GM19239 (cell line): ENCODE measurements at regions not wholly inside any gene's neighbourhood (a gene's known extent, or its start where the extent isn't known, plus 50 kb on each side); places are given as distances from the start of the nearest gene placed in this dataset.
A peak's percentile ranks its signal among the peaks of the same experiment; 100 is the strongest.

Experiments used
- DNase-seq: peaks from one replicate; pipeline ENCODE4 v3.0.0; 2011; ENCODE audit warnings: low spot score; ENCODE audit not compliant: insufficient read length
- FAIRE-seq: peaks from 2 replicates; lab custom pipeline; 2011; peaks lifted over from hg19 to GRCh38; lab: Jason Lieb, UNC

DNA sequence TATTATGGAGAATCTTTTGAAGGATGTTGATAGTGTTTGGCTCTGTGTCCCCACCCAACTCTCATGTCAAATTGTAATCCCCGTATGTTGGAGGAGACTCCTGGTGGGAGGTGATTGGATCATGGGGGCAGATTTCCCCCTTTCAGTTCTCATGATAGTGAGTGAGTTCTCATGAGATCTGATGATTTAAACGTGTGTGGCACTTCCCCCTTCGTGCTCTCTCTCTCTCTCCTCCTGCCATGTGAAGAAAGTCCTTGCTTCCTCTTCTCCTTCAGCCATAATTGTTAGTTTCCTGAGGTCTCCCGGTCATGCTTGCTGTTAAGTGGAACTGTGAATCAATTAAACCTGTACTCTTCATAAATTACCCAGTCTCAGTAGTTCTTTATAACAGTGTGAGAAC, 166.1 kb upstream of the NUDT6 start:
- no peak for DNase-seq
- FAIRE-seq, result no peak

DNA sequence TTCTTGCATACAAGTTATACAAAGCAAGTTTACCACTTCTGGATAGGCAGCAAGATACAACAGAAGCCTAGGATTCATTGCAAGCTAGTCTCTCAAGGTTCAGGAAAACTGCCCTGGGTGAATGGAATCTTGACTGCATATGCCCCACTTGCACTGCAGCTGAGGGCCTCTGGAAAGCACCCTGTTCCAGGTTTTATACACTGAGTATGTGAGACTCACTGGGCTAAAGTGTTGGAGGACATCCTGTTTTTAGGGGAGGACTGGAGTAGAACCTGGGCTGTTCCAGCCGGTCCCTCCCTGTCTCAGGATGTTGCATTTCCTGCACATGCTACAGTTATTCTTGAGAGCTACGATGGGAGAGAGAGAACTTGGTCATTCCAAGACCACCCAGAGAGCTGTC, 168.5 kb upstream of the NUDT6 start:
- FAIRE-seq (no peak), DNase-seq (no peak)

GRCh38 chr4:123092586-123092985, 170.2 kb upstream of the NUDT6 start:
- DNase-seq (no peak), FAIRE-seq (no peak)

- no peak for FAIRE-seq
- DNase-seq, result no peak
Measured at GRCh38 chr4:123093236-123093635, 170.8 kb upstream of the NUDT6 start.

GRCh38 chr4:123096038-123096437, 173.6 kb upstream of the NUDT6 start:
- no peak for FAIRE-seq

DNA sequence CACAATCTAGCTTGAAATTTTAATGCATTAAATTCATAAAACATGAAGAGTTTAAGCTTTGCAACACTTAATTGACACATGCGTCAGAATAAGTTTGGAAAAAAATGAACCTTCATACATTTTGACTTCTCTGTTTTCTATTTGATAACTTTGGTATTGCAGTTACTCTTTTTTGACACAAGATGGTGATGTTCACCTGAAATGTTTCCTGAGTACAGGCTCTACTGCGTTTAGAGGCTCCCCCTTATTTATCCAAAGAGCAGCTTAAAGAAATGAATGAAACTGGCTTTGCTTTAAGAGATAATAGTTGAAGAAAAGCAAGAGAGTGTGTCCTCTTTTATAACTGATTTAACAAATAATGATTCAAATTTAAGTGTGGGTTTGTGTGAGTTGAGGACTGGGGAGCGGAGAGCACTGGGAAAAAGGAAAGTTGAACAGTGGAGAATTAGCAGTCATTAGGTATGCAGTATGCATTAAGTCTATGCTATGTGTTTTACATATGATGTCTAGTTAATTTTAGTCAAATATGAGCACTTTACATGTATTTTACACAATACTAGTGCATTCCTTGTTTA, 180.6 kb upstream of the NUDT6 start:
- DNase-seq (peak; percentile 22), FAIRE-seq (peak; percentile 88)

More at GRCh38 chr4:123096038-123096437, 173.6 kb upstream of the NUDT6 start:
- no peak for DNase-seq

DNA sequence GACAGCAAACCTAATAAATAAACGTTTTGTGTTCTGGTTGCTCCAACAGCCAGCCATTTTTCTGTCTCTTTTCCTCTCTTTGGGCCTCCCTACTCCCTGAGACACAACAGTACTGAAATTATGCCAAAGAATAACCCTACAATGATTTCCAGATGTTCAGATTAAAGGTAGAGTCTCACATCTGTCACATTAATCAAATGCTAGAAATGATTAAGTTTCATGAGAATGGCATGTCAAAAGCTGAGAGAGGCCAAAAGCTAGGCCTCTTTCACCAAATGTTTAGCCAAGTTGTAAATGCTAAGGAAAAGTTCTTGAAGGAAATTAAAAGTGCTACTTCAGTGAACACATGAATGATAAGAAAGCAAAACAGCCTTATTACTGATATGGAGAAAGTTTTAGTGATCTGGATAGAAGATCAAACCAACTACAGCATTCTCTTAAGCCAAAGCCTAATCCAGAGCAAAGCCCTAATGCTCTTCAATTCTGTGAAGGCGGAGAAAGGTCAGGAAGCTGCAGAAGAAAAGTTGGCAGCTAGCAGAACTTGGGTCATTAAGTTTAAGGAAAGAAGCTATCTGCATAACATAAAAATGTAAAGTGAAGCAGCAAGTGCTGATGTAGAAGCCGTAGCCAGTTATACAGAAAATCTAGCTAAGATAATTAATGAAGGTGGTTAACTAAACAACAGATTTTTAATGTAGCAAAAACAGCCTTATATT, 182.1 kb upstream of the NUDT6 start:
- no peak for FAIRE-seq

DNA sequence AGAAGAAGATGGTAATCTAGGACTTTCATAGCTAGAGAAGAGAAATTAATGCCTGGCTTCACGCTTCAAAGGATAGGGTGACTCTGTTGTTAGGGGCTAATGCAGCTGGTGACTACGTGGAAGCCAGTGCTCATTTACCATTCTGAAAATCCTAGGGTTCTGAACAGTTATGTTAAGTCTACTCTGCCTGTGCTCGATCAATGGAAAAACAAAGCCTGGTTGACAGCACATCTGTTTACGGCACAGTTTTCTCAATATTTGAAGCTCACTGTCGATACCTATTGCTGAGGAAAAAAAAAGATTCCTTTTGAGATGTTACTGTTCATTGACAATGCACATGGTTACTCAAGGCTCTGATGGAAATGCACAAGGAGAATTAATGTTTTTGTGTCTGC, 182.6 kb upstream of the NUDT6 start:
- DNase-seq, result no peak
- no peak for FAIRE-seq

More for the DNA sequence above, 182.1 kb upstream of the NUDT6 start:
- DNase-seq, result no peak

GRCh38 chr4:123106747-123107146, 184.3 kb upstream of the NUDT6 start:
- DNase-seq, result no peak
- FAIRE-seq, result no peak

DNA sequence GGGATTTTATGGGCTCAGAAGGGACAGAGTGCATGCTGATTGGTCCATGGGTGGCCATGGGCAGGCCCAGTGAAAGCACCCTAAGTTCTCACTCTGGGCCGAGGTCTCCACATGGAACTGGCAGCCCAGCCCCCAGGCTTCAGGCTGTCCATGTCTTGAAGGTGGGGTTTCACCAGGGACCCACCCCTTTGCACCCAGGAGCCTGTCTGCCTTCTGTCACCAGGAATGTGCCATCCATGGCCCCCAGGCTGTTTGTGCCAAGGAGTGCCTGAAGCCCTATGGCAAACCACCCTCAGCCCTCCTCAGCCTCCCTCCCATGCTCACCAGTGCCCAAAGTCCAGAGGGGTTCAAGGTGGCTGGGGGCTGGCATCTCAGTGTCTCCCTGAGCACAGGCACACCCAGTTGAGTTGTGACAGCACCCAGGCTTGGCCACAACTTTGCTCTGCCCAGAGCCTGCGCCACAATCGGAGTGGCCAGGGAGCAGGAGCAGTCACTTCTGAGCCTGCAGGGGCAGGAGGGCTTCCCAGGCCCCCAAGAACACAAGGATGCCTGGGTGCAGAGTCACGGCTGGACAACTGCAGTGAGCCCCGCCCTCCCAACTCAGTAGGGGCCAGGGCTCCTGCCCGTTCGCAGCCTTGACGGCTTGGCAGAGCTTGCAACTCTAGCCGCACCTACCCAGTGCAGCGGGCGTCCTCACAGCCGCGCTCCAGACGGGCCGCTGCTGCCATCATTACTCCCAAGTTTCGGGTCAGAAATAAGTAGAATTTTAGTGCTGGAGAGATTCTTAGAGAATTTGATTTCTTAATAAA, 185.3 kb upstream of the NUDT6 start:
- no peak for DNase-seq
- no peak for FAIRE-seq

DNA sequence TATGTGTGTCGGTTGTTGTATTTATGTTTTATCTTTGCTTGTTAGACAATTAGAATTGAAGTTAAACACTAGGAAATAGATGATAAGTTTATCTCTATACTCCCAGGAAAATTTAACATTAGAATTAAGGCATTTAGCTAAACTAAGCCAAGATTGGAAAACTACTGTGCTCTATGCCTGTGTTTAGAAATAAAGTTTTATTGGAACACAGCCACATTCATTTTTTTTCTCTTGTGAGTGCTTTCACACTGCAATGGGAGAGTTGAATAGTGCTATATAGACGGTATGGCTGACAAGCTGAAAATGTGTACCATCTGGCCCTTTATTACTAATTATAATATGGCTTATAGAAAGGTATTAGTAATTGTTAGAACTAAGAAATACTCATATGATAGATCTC, 186.7 kb upstream of the NUDT6 start:
- FAIRE-seq, result no peak
- DNase-seq, result no peak

- no peak for FAIRE-seq
- DNase-seq, result no peak
Measured at GRCh38 chr4:123110147-123110546, 187.8 kb upstream of the NUDT6 start.

GRCh38 chr4:123110685-123111084, 188.3 kb upstream of the NUDT6 start:
- FAIRE-seq (no peak), DNase-seq (no peak)

- FAIRE-seq, result no peak
- no peak for DNase-seq
Measured at GRCh38 chr4:123113155-123113554, 190.8 kb upstream of the NUDT6 start.

GRCh38 chr4:123114084-123114914, 191.9 kb upstream of the NUDT6 start:
- no peak for FAIRE-seq
- DNase-seq, result no peak

GRCh38 chr4:123114915-123115756, 192.7 kb upstream of the NUDT6 start:
- DNase-seq, result no peak
- no peak for FAIRE-seq

DNA sequence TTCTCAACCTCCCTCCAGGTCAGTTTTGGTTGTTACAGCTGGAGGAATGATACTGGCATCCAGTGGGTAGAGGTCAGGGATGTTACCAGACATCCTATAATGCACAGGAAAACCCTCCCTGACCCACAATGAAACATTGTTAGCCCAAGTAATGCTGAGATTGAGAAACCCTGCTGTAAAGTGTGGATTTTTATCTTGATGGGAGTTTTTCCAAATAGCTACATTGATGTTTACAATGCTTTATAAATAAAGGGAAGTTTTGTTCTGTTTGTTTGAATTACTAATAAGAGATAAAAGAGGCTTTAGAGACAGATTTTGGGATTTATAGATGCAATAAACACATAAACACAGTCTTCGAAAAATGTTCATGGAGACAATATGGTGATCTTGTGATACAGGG, 194.0 kb upstream of the NUDT6 start:
- FAIRE-seq, result no peak
- no peak for DNase-seq

- FAIRE-seq (no peak), DNase-seq (no peak)
Measured at GRCh38 chr4:123120473-123120872, 198.1 kb upstream of the NUDT6 start.

- FAIRE-seq (no peak), DNase-seq (no peak)
Measured at GRCh38 chr4:123121241-123121907, 199.0 kb upstream of the NUDT6 start.
